ENCODE measurements at regions not wholly inside any gene's neighbourhood (a gene's known extent, or its start where the extent isn't known, plus 50 kb on each side); places are given as distances from the start of the nearest gene placed in this dataset.

DNA sequence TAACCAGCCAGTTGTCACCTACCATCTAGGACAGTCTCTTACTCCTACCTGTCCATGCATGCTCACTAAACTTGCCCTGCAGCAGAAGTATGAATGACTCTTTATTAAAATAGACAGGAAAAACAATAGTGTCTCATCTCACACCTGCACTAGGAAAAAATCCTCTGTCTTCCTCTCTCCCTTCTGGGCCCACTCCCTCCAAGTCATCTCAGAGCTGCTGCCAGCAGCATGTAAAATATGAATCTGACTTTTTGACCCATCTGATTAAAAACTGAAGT lies 93.5 kb upstream of the THBS1 start (continued):
- no peak for TF ChIP-seq ATF2 (CRISPR knock-in tag; IDR thresholded peaks at IDR 0.05; ENCODE audit: borderline replicate concordance, low read depth)
- TF ChIP-seq ZNF416 (CRISPR knock-in tag; IDR thresholded peaks at IDR 0.05): no peak
- no peak for TF ChIP-seq ZNF425 (CRISPR knock-in tag; conservative IDR thresholded peaks at IDR 0.05)
- no peak for TF ChIP-seq MXD4 (CRISPR knock-in tag; IDR thresholded peaks at IDR 0.05; ENCODE audit: borderline replicate concordance)
- no peak for TF ChIP-seq CDX4 (CRISPR knock-in tag; IDR thresholded peaks at IDR 0.05; ENCODE audit: borderline replicate concordance)
- TF ChIP-seq, protein P1, sequence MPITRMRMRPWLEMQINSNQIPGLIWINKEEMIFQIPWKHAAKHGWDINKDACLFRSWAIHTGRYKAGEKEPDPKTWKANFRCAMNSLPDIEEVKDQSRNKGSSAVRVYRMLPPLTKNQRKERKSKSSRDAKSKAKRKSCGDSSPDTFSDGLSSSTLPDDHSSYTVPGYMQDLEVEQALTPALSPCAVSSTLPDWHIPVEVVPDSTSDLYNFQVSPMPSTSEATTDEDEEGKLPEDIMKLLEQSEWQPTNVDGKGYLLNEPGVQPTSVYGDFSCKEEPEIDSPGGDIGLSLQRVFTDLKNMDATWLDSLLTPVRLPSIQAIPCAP (CRISPR knock-in tag; IDR thresholded peaks at IDR 0.05): no peak
- no peak for TF ChIP-seq NR1H2 (CRISPR knock-in tag; IDR thresholded peaks at IDR 0.05)
- TF ChIP-seq CREB1 (CRISPR knock-in tag; IDR thresholded peaks at IDR 0.05): no peak
- no peak for TF ChIP-seq STAT6 (CRISPR knock-in tag; conservative IDR thresholded peaks at IDR 0.05; ENCODE audit: low read depth)
- TF ChIP-seq ZNF671 (CRISPR knock-in tag; IDR thresholded peaks at IDR 0.05): no peak
- TF ChIP-seq, protein P2, sequence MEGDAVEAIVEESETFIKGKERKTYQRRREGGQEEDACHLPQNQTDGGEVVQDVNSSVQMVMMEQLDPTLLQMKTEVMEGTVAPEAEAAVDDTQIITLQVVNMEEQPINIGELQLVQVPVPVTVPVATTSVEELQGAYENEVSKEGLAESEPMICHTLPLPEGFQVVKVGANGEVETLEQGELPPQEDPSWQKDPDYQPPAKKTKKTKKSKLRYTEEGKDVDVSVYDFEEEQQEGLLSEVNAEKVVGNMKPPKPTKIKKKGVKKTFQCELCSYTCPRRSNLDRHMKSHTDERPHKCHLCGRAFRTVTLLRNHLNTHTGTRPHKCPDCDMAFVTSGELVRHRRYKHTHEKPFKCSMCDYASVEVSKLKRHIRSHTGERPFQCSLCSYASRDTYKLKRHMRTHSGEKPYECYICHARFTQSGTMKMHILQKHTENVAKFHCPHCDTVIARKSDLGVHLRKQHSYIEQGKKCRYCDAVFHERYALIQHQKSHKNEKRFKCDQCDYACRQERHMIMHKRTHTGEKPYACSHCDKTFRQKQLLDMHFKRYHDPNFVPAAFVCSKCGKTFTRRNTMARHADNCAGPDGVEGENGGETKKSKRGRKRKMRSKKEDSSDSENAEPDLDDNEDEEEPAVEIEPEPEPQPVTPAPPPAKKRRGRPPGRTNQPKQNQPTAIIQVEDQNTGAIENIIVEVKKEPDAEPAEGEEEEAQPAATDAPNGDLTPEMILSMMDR (IDR thresholded peaks at IDR 0.05): no peak
- TF ChIP-seq NFE2L1 (CRISPR knock-in tag; IDR thresholded peaks at IDR 0.05): no peak

DNA sequence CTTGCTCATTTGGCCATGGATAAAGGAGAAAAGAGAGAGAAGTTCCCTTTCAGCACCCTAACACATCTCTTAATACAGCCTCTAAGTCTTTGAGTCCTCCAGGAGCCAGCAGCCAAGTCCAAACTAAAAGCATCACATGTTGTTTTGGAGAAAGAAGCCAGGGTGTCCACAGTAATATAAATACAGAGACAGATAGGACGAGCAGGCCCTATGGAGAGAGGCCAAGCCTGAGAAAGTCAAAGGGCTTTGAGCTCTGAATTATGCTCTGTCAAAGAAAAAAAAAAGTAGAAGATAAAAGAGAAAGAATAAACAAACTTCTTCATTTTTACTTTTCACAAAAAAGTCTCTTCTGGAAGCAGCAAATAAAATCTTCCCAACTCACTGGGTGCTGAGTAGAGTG lies 92.4 kb upstream of the THBS1 start:
- POLR2A ChIA-PET: no interaction called here
- Mint-ChIP-seq H3K4me3 (no peak overlapping the region), H3K27ac (no peak overlapping the region), H3K9me3 (no peaks in the 10 kb centered on the region), H3K36me3 (no peaks in the 10 kb centered on the region), H3K4me1 (peaks cover 6% of the 10 kb centered on the region), H3K27me3 (ENCODE audit: low read depth) (no peaks in the 10 kb centered on the region; the same call in 1 of the 2 replicates)
- TF ChIP-seq FOXK1 (CRISPR knock-in tag; IDR thresholded peaks at IDR 0.05) (no peak), ZNF425 (CRISPR knock-in tag; conservative IDR thresholded peaks at IDR 0.05) (no peak), ELF4 (CRISPR knock-in tag; IDR thresholded peaks at IDR 0.05; ENCODE audit: low read depth) (no peak)
- CTCF ChIA-PET: no interaction called here
- no peak for DNase-seq (ENCODE audit: low spot score)
- no peak for ATAC-seq
